Nephron (organoid): ENCODE measurements at regions not wholly inside any gene's neighbourhood (a gene's known extent, or its start where the extent isn't known, plus 50 kb on each side); places are given as distances from the start of the nearest gene placed in this dataset.

Source experiments
- H3K27ac Mint-ChIP-seq, 3 experiments: 2 replicates each; pipeline ENCODE4 v1.8.0; 2020; ENCODE audit warnings: mixed read lengths in 3 of 3, mild to moderate bottlenecking in 2 of 3, moderate library complexity in 1 of 3
- H3K27me3 Mint-ChIP-seq: 2 replicates; pipeline ENCODE4 v1.8.0; 2021; ENCODE audit warnings: low read depth, mild to moderate bottlenecking, moderate library complexity, mixed read lengths
- H3K36me3 Mint-ChIP-seq: 2 replicates; pipeline ENCODE4 v1.8.0; 2020; ENCODE audit warnings: low read depth, mixed read lengths
- H3K4me1 Mint-ChIP-seq: 2 replicates; pipeline ENCODE4 v1.8.0; 2020; ENCODE audit warnings: mixed read lengths
- H3K4me3 Mint-ChIP-seq, 3 experiments: 2 replicates each; pipeline ENCODE4 v1.8.0; 2020; ENCODE audit warnings: mild to moderate bottlenecking in 3 of 3, mixed read lengths in 3 of 3, moderate library complexity in 2 of 3
- H3K9me3 Mint-ChIP-seq: 2 replicates; pipeline ENCODE4 v1.8.0; 2020; ENCODE audit warnings: mixed read lengths
- CTCF ChIP-seq, 3 experiments: fragments of 200-600 bp; sonication (generic); IDR thresholded peaks; one replicate each; pipeline ENCODE4 v1.5.0; 2021; ENCODE audit warnings: antibody characterized with exemption in 3 of 3; ENCODE audit not compliant: unreplicated experiment in 3 of 3

- Mint-ChIP-seq H3K27me3 (peaks cover 3% of the 10 kb centered on the region), H3K9me3 (peaks cover 7% of the 10 kb centered on the region), H3K36me3 (no peaks in the 10 kb centered on the region), H3K4me3 (no peak overlapping the region), H3K4me1 (peaks cover 23% of the 10 kb centered on the region), H3K27ac (no peak overlapping the region)
- TF ChIP-seq CTCF (IDR thresholded peaks at IDR 0.05; ENCODE audit: unreplicated experiment in 3 of 3): no peak
Measured at GRCh38 chr7:18430810-18431209, 64.7 kb upstream of the HDAC9 start.

GRCh38 chr7:18434171-18434570, 61.4 kb upstream of the HDAC9 start:
- Mint-ChIP-seq H3K36me3 (no peaks in the 10 kb centered on the region), H3K27me3 (peaks cover 3% of the 10 kb centered on the region)
- no peak for TF ChIP-seq CTCF (IDR thresholded peaks at IDR 0.05; ENCODE audit: unreplicated experiment in 3 of 3)

GRCh38 chr7:18437101-18437500, 58.4 kb upstream of the HDAC9 start:
- TF ChIP-seq CTCF (IDR thresholded peaks at IDR 0.05; ENCODE audit: unreplicated experiment in 3 of 3): no peak
- Mint-ChIP-seq H3K4me1 (peaks cover 14% of the 10 kb centered on the region), H3K4me3 (no peak overlapping the region), H3K9me3 (peaks cover 3% of the 10 kb centered on the region), H3K27me3 (peaks cover 3% of the 10 kb centered on the region), H3K27ac (peak overlapping the region; percentile 28 to 52 (median 38)), H3K36me3 (no peaks in the 10 kb centered on the region)

More at GRCh38 chr7:18434171-18434570, 61.4 kb upstream of the HDAC9 start:
- H3K4me3 Mint-ChIP-seq: no peak overlapping the region
- no peak overlapping the region for H3K27ac Mint-ChIP-seq
- H3K4me1 Mint-ChIP-seq: peaks cover 17% of the 10 kb centered on the region
- peaks cover 3% of the 10 kb centered on the region for H3K9me3 Mint-ChIP-seq

GRCh38 chr7:18440934-18441333, 54.6 kb upstream of the HDAC9 start:
- Mint-ChIP-seq H3K36me3 (no peaks in the 10 kb centered on the region), H3K4me3 (no peak overlapping the region), H3K27me3 (no peaks in the 10 kb centered on the region), H3K4me1 (peaks cover 20% of the 10 kb centered on the region), H3K27ac (no peak overlapping the region), H3K9me3 (no peaks in the 10 kb centered on the region)
- no peak for TF ChIP-seq CTCF (IDR thresholded peaks at IDR 0.05; ENCODE audit: unreplicated experiment in 3 of 3)

GRCh38 chr7:18444826-18445225, 50.7 kb upstream of the HDAC9 start:
- no peak overlapping the region for H3K4me3 Mint-ChIP-seq
- H3K4me1 Mint-ChIP-seq: peaks cover 9% of the 10 kb centered on the region
- no peak overlapping the region for H3K27ac Mint-ChIP-seq
- TF ChIP-seq CTCF (IDR thresholded peaks at IDR 0.05; ENCODE audit: unreplicated experiment in 3 of 3): no peak
- H3K9me3 Mint-ChIP-seq: no peaks in the 10 kb centered on the region
- H3K27me3 Mint-ChIP-seq: no peaks in the 10 kb centered on the region
- no peaks in the 10 kb centered on the region for H3K36me3 Mint-ChIP-seq

- TF ChIP-seq CTCF (IDR thresholded peaks at IDR 0.05; ENCODE audit: unreplicated experiment in 3 of 3): no peak
- Mint-ChIP-seq H3K27me3 (no peaks in the 10 kb centered on the region), H3K4me1 (peaks cover 9% of the 10 kb centered on the region), H3K27ac (peak overlapping the region in 1 of 3 experiments; percentile 52), H3K4me3 (no peak overlapping the region), H3K36me3 (no peaks in the 10 kb centered on the region), H3K9me3 (no peaks in the 10 kb centered on the region)
Measured at GRCh38 chr7:18445483-18445882, 50.1 kb upstream of the HDAC9 start.
